Activated CD8-positive, alpha-beta memory T cell treated with anti-CD3 and anti-CD28 coated beads for 36 hours (primary cell): ENCODE measurements at regions not wholly inside any gene's neighbourhood (a gene's known extent, or its start where the extent isn't known, plus 50 kb on each side); places are given as distances from the start of the nearest gene placed in this dataset.

Source experiments
- CTCF ChIA-PET: fragments of 350-600 bp; sonication (Branson Sonifier 250); formaldehyde crosslinking; loops from one replicate; lab custom pipeline; 2021; ENCODE audit warnings: antibody characterized with exemption; lab: Charles Lee
- POLR2A ChIA-PET: fragments of 350-600 bp; sonication (Branson Sonifier 250); formaldehyde crosslinking; loops from one replicate; lab custom pipeline; 2021; ENCODE audit warnings: antibody characterized with exemption; lab: Charles Lee

GRCh38 chr1:109816175-109816811 lies 52.6 kb upstream of the EPS8L3 start:
- ChIA-PET POLR2A (no interaction called here), CTCF (no interaction called here)

DNA sequence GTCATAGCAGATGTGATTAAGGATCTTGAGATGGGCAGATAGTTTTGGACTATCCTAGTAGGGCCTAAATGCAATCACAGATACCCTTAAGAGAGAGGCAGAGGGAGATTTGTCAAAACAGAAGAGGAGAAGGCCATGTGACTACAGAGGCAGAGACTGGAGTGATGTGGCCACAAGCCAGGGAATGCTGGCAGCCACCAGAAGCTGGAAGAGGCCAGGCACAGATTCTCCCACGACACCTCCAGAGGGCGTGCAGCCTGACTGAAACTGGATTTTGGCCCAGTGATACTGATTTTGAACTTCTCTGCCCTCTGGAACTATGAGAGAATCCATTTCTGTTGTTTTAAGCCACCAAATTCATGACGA lies 52.1 kb upstream of the EPS8L3 start:
- CTCF ChIA-PET: no interaction called here
- POLR2A ChIA-PET: no interaction called here

- POLR2A ChIA-PET: no interaction called here
- CTCF ChIA-PET: interaction anchor here (1.0 kb wide), 1 partner anchor 24 kb away, joined by 4 read pairs; no protein-coding TSS in a partner anchor
Observed at GRCh38 chr1:109814993-109815786, 51.5 kb upstream of the EPS8L3 start.

- ChIA-PET CTCF (interaction anchor here (1.0 kb wide), 1 partner anchor 23 kb away, joined by 4 read pairs; no protein-coding TSS in a partner anchor), POLR2A (no interaction called here)
Observed at GRCh38 chr1:109814223-109814622, 50.5 kb upstream of the EPS8L3 start.
